ENCODE measurements at regions not wholly inside any gene's neighbourhood (a gene's known extent, or its start where the extent isn't known, plus 50 kb on each side); places are given as distances from the start of the nearest gene placed in this dataset.

- no peak for ATAC-seq
These were observed 134.3 kb upstream of the PPARGC1A start for GRCh38 chr4:24024157-24024556.

GRCh38 chr4:24015782-24016181 lies 125.9 kb upstream of the PPARGC1A start:
- no peak for ATAC-seq
- TF ChIP-seq, protein P1, sequence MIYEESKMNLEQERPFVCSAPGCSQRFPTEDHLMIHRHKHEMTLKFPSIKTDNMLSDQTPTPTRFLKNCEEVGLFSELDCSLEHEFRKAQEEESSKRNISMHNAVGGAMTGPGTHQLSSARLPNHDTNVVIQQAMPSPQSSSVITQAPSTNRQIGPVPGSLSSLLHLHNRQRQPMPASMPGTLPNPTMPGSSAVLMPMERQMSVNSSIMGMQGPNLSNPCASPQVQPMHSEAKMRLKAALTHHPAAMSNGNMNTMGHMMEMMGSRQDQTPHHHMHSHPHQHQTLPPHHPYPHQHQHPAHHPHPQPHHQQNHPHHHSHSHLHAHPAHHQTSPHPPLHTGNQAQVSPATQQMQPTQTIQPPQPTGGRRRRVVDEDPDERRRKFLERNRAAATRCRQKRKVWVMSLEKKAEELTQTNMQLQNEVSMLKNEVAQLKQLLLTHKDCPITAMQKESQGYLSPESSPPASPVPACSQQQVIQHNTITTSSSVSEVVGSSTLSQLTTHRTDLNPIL (CRISPR knock-in tag; IDR thresholded peaks at IDR 0.05; ENCODE audit: low read depth), result no peak
- no peak for TF ChIP-seq ZFP3 (CRISPR knock-in tag; IDR thresholded peaks at IDR 0.05)
- no peak for TF ChIP-seq OSR1 (CRISPR knock-in tag; IDR thresholded peaks at IDR 0.05)
- no peak for TF ChIP-seq ZFP30 (CRISPR knock-in tag; IDR thresholded peaks at IDR 0.05)
- TF ChIP-seq GLIS3 (CRISPR knock-in tag; IDR thresholded peaks at IDR 0.05), result no peak
- TF ChIP-seq, protein P2, sequence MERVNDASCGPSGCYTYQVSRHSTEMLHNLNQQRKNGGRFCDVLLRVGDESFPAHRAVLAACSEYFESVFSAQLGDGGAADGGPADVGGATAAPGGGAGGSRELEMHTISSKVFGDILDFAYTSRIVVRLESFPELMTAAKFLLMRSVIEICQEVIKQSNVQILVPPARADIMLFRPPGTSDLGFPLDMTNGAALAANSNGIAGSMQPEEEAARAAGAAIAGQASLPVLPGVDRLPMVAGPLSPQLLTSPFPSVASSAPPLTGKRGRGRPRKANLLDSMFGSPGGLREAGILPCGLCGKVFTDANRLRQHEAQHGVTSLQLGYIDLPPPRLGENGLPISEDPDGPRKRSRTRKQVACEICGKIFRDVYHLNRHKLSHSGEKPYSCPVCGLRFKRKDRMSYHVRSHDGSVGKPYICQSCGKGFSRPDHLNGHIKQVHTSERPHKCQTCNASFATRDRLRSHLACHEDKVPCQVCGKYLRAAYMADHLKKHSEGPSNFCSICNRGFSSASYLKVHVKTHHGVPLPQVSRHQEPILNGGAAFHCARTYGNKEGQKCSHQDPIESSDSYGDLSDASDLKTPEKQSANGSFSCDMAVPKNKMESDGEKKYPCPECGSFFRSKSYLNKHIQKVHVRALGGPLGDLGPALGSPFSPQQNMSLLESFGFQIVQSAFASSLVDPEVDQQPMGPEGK (CRISPR knock-in tag; IDR thresholded peaks at IDR 0.05; ENCODE audit: borderline replicate concordance), result no peak
- no peak for TF ChIP-seq TSHZ2 (CRISPR knock-in tag; IDR thresholded peaks at IDR 0.05)

More at GRCh38 chr4:24024157-24024556, 134.3 kb upstream of the PPARGC1A start:
- TF ChIP-seq, protein P3, sequence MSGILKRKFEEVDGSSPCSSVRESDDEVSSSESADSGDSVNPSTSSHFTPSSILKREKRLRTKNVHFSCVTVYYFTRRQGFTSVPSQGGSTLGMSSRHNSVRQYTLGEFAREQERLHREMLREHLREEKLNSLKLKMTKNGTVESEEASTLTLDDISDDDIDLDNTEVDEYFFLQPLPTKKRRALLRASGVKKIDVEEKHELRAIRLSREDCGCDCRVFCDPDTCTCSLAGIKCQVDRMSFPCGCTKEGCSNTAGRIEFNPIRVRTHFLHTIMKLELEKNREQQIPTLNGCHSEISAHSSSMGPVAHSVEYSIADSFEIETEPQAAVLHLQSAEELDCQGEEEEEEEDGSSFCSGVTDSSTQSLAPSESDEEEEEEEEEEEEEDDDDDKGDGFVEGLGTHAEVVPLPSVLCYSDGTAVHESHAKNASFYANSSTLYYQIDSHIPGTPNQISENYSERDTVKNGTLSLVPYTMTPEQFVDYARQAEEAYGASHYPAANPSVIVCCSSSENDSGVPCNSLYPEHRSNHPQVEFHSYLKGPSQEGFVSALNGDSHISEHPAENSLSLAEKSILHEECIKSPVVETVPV (CRISPR knock-in tag; IDR thresholded peaks at IDR 0.05), result no peak

DNA sequence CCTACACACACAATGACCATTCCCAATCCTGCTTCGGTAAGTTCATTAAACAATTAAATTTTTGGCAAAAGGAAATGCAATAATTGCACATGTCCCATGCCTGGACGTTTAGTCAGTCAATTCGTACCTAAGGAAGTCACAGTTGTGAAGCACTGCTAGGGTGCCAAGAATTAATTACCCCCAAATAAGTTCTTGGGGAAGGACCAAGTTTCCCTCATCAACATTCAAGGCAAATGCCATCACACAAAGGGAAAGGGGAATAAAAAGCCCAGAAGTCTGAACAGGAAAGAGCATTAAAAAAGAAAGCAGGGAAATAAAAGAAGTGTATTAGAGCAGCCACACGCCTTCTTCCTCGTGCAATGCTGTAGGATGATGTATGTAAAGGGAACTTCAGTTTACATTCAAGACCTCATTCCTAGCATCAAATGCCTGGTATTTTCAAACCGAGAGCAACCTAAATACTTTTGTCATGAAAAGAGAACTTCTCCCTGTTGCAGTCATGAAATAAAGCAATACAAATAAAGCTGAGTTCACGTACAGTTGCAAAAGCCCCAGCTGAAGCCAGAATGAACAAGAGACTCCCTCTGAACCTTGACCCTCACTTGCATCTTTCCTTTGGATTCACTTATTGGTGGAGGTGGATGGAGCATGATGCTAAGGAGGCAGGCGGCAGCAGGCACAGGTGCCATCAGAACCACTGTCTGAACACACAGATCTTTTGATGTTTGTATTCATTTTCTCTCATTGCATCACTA lies 124.0 kb upstream of the PPARGC1A start:
- no peak for TF ChIP-seq ZNF8 (CRISPR knock-in tag; IDR thresholded peaks at IDR 0.05)
- TF ChIP-seq ZC3H10 (CRISPR knock-in tag; IDR thresholded peaks at IDR 0.05), result no peak
- no peak for TF ChIP-seq TOX (CRISPR knock-in tag; IDR thresholded peaks at IDR 0.05; ENCODE audit: borderline replicate concordance)
- TF ChIP-seq SNAI2 (CRISPR knock-in tag; IDR thresholded peaks at IDR 0.05), result no peak
- TF ChIP-seq ZFP3 (CRISPR knock-in tag; IDR thresholded peaks at IDR 0.05), result no peak
- TF ChIP-seq GLIS3 (CRISPR knock-in tag; IDR thresholded peaks at IDR 0.05), result no peak
- no peak for TF ChIP-seq CSDC2 (CRISPR knock-in tag; IDR thresholded peaks at IDR 0.05)
- no peak for TF ChIP-seq RARB (CRISPR knock-in tag; IDR thresholded peaks at IDR 0.05)
- TF ChIP-seq, protein P3 (CRISPR knock-in tag; IDR thresholded peaks at IDR 0.05), result no peak
- no peak for TF ChIP-seq TSHZ2 (CRISPR knock-in tag; IDR thresholded peaks at IDR 0.05)
- TF ChIP-seq, protein P1 (CRISPR knock-in tag; IDR thresholded peaks at IDR 0.05; ENCODE audit: low read depth), result no peak
- TF ChIP-seq, protein P4, sequence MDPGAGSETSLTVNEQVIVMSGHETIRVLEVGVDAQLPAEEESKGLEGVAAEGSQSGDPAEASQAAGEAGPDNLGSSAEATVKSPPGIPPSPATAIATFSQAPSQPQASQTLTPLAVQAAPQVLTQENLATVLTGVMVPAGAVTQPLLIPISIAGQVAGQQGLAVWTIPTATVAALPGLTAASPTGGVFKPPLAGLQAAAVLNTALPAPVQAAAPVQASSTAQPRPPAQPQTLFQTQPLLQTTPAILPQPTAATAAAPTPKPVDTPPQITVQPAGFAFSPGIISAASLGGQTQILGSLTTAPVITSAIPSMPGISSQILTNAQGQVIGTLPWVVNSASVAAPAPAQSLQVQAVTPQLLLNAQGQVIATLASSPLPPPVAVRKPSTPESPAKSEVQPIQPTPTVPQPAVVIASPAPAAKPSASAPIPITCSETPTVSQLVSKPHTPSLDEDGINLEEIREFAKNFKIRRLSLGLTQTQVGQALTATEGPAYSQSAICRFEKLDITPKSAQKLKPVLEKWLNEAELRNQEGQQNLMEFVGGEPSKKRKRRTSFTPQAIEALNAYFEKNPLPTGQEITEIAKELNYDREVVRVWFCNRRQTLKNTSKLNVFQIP (CRISPR knock-in tag; IDR thresholded peaks at IDR 0.05; ENCODE audit: borderline replicate concordance, low read depth), result no peak
- TF ChIP-seq PPARA (CRISPR knock-in tag; IDR thresholded peaks at IDR 0.05; ENCODE audit: borderline replicate concordance), result no peak
- TF ChIP-seq, protein P2 (CRISPR knock-in tag; IDR thresholded peaks at IDR 0.05; ENCODE audit: borderline replicate concordance), result no peak

More for the DNA sequence above, 124.0 kb upstream of the PPARGC1A start:
- ATAC-seq, result no peak
